GM19452 (cell line): ENCODE measurements at regions not wholly inside any gene's neighbourhood (a gene's known extent, or its start where the extent isn't known, plus 50 kb on each side); places are given as distances from the start of the nearest gene placed in this dataset.

Source experiments
- ATAC-seq: cut with Tn5 transposase; IDR thresholded peaks from one replicate; pipeline ENCODE4 v1.9.1; 2021; ENCODE audit not compliant: unreplicated experiment

GRCh38 chr4:14087459-14087858 lies 459.9 kb upstream of the BOD1L1 start:
- ATAC-seq: peak; percentile 89

GRCh38 chr4:14087921-14088320 lies 460.4 kb upstream of the BOD1L1 start:
- ATAC-seq: no peak

GRCh38 chr4:14091531-14091930 lies 464.0 kb upstream of the BOD1L1 start:
- no peak for ATAC-seq

- no peak for ATAC-seq
Observed at GRCh38 chr4:14091966-14092365, 464.4 kb upstream of the BOD1L1 start.

DNA sequence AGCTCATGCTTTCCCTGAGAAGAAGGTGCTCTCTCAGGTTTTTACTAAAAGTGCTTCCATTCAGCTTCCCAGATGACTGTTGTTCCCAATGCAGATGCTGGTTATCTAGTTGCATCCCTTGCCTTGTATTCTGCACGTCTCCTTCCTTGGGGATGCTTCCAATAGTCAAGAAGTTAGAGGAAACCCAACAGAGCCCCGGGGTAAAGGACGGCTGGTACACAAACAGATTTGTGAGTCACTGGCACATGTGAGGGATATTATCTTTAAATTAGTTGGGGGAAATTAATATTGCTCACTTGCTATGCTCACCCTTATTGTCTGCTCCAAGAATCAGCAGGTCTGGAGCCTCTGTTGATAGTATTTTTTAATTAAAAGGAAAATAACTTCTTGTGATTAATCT lies 465.2 kb upstream of the BOD1L1 start:
- ATAC-seq: no peak

GRCh38 chr4:14095831-14096230 lies 468.3 kb upstream of the BOD1L1 start:
- no peak for ATAC-seq

DNA sequence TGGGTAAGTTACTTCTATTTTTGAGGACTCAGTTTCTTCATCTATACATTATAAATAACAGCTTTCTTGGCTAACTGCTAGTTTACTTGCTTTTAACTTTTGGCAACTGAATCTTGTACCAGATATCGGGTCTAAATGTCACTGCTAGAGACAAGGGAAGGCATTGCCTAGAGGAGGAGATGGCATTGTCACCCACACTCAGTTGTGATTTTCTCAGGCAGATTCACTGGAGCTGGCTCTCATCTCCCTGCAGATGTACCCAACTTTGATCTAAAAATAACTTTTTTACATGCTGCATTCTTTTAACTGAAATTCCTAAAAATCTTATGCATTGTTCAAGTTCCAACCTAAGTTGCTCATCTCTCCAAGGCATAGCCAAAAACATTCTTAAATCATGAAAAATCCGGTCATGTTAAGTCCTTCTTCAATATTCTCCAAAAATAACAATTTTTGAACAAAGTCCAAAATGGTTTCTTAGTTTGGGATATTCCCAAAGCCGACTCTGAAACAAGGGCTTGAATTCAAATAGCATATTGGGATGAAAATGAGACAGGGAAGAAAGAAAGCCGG lies 469.0 kb upstream of the BOD1L1 start:
- ATAC-seq: no peak

- ATAC-seq: no peak
Observed at GRCh38 chr4:14100349-14100748, 472.8 kb upstream of the BOD1L1 start.

DNA sequence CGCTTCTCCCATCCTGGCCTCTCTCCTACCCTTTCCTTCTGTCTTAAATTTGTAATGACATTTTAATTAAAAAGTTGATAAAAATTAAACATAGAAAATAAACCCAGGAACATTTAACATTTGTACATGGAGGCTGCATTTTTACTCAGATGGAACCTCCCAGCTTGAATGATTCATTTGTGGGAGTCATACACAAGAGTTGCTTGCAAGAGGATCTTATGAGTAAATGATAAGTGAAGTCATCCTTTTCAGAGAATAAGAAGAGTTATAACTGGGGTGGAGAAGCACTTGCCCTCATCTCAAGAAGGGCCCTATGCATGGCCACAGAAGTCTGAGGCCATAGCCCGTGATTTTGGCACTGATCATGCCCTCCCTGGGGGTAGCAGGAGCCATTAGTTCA lies 482.9 kb upstream of the BOD1L1 start:
- no peak for ATAC-seq

GRCh38 chr4:14111730-14112181 lies 484.2 kb upstream of the BOD1L1 start:
- no peak for ATAC-seq

GRCh38 chr4:14115106-14115505 lies 487.6 kb upstream of the BOD1L1 start:
- no peak for ATAC-seq

- ATAC-seq: no peak
Observed at GRCh38 chr4:14117575-14118238, 490.2 kb upstream of the BOD1L1 start.

DNA sequence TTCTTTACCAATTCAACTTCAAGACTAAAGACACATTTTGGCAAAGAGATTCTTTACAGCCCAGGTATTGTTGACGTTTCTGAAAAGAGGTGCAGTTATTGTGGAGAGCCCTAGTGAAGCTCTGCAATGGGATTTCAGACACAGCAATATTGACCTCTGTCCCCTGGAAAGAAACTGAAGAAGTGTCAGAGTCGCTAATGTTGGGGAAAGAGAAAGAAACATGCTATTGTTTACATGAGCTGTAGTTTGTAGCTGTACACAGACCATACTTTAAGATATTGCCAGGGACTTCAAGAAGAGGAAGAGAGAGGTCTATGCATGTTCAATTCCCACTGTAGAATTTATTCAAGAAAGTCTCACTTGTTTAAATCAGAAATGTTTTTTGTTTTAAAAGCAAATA lies 497.3 kb upstream of the BOD1L1 start:
- no peak for ATAC-seq

GRCh38 chr4:14125375-14126129 lies 498.0 kb upstream of the BOD1L1 start:
- ATAC-seq: peak; percentile 84

DNA sequence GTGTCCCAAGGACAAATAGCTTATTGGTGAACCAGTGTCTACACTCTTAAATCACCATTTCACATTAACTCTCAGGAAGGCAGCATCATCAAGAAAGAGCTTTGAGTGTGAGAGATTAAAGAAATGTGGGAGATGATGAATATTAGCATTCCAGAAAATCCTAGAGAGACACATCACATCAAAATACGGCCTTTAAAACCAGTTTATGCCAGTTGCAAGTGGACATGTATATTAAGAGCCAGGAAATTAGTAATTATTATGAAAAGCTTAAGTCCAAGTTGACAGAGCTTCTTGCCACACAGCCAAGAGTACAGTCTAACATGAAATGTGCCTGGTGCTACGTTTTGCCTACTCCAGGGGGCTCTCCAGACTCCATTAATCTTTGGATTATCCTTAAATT lies 503.0 kb upstream of the BOD1L1 start:
- ATAC-seq: no peak

DNA sequence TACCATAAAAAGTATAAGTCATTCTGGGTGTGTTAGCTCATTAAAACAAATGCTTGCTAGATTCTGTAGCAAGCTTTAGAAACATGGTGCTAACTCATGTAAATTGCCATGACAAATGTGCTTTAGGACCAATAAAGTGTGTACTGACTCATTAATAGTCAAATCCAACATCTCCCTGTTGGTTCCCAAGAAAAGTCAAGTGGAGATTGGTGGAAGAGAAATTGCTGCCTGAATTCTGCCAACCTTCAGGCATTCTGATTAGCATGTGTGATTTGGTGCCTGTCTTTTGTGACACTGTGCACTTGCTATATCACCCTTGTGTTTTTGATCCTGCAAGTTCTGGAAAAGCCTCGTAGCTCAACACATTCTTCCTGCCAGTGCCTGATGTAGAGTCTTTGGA lies 503.8 kb upstream of the BOD1L1 start:
- ATAC-seq: no peak

GRCh38 chr4:14132301-14132700 lies 504.8 kb upstream of the BOD1L1 start:
- no peak for ATAC-seq

- no peak for ATAC-seq
Observed at GRCh38 chr4:14138106-14138505, 510.6 kb upstream of the BOD1L1 start.

DNA sequence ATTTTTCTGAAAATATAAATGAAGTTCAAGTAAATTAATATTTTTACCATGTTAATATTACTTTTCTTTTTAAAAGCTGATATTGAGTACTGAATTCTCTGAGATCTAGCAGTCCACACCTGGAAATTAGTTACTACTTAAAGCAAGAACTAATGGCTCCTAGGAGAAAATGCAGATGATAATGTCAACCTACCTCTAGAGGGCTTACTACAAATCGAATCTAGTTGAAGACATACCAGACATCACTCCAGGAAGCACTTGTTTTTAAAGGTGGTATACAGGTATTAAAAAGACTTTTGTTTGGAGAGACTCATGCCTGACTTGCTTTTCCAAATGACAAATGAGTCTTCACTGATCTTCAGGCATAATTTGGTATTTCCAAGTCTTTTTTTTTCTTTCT lies 516.4 kb upstream of the BOD1L1 start:
- no peak for ATAC-seq

DNA sequence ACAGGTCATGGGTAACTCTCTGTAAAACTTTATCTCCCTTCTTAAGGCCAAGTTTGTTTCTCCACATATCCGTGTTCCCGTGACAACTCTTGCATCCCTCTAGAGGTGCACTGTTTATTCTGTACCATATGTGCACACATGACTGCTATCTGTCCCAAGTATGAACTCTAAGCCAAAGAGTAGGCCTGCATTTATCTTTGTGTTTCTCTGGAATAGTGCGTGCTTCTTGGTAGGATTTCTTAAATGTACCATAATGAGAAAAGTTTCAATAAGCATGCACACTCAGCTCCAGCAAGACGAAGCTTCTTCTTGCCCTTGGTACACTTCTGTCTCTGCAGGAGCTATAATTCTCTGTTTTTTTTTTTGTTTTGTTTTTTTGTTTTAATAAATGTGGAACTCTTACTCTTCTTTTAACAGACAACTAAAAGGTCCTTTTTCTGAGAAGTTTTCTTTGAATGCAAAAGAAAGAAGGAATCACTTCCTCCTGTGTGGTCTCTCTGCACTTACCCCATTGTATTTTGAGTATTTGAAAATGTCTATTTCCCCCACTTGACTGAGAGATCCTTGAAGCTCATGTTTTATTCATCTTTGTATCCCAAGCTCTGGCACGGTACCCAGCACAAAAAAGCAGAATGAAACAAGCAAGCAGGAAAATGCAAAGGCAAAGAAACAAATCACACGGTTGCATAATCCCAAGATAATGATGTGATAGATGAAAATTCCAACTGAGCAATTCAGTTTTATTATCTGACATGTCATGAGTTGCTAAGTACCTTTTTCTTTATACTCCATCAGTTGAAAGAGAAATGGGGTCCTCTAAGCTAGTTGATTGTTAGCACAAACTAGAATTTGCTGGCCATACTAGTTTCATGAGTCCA lies 521.9 kb upstream of the BOD1L1 start:
- ATAC-seq: no peak

GRCh38 chr4:14151101-14151500 lies 523.6 kb upstream of the BOD1L1 start:
- no peak for ATAC-seq
